Prostate gland (tissue), 2 donors: ENCODE measurements at regions not wholly inside any gene's neighbourhood (a gene's known extent, or its start where the extent isn't known, plus 50 kb on each side); places are given as distances from the start of the nearest gene placed in this dataset.
"Not testable (repeated sequence)": the region's sequence is repeated elsewhere in the genome, so short reads cannot be mapped to it uniquely, and the experiment has no call there.

ENCODE experiments used
- POLR2A ChIP-seq: fragments of 450-650 bp; IDR thresholded peaks from one replicate; pipeline ENCODE4 v1.6.1; 2016; ENCODE audit warnings: antibody characterized with exemption, mild to moderate bottlenecking
- POLR2AphosphoS5 ChIP-seq: sonication (generic); formaldehyde crosslinking; IDR thresholded peaks from one replicate; pipeline ENCODE4 v1.6.1; 2017; ENCODE audit warnings: antibody characterized with exemption
- TF ChIP-seq, protein P1 (sequence below), 4 experiments: fragments of 200-600 bp in 2 of 4; fragments of 450-650 bp in 2 of 4; sonication (generic) in 2 of 4; IDR thresholded peaks; 1 replicate in 3 of 4; 2 replicates in 1 of 4; pipeline ENCODE4 v1.5.1; 2016 to 2019; ENCODE audit warnings: antibody characterized with exemption in 4 of 4, mild to moderate bottlenecking in 2 of 4, moderate library complexity in 2 of 4

DNA sequence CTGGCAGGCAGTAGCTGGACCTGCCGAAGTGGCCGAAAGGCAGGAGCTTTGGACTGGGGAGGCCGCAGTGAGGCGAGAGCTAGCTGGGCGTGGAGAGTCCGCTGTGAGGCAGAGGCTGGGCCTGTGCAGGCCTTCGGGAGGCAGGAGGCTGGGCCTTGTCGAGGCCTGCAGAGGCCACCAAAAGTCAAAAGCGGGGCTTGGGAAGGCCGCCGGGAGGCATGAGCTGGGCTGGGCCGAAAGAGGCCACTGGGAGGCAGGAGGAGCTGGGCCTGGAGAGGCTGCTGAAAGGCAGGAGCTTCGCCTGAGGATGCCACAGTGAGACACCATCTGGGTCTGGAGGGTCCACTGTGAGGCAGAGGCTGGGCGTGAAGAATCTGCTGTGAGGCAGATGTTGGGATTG lies 105.8 kb upstream of the TP53BP2 start:
- TF ChIP-seq, protein P1, sequence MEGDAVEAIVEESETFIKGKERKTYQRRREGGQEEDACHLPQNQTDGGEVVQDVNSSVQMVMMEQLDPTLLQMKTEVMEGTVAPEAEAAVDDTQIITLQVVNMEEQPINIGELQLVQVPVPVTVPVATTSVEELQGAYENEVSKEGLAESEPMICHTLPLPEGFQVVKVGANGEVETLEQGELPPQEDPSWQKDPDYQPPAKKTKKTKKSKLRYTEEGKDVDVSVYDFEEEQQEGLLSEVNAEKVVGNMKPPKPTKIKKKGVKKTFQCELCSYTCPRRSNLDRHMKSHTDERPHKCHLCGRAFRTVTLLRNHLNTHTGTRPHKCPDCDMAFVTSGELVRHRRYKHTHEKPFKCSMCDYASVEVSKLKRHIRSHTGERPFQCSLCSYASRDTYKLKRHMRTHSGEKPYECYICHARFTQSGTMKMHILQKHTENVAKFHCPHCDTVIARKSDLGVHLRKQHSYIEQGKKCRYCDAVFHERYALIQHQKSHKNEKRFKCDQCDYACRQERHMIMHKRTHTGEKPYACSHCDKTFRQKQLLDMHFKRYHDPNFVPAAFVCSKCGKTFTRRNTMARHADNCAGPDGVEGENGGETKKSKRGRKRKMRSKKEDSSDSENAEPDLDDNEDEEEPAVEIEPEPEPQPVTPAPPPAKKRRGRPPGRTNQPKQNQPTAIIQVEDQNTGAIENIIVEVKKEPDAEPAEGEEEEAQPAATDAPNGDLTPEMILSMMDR (IDR thresholded peaks at IDR 0.05) = not testable (repeated sequence)
- TF ChIP-seq POLR2A, POLR2AphosphoS5: not testable (repeated sequence)
